HFF-Myc (cell line): ENCODE measurements at regions not wholly inside any gene's neighbourhood (a gene's known extent, or its start where the extent isn't known, plus 50 kb on each side); places are given as distances from the start of the nearest gene placed in this dataset.

Experiments
- DNase-seq: peaks from one replicate; pipeline ENCODE4 v3.0.0-alpha.2; 2011; ENCODE audit warnings: low read depth; ENCODE audit errors: extremely low read depth
- H3K4me3 ChIP-seq: replicated peaks from 2 replicates; pipeline ENCODE4 v1.5.1; 2011; ENCODE audit warnings: low read depth, mild to moderate bottlenecking, control low read depth, low read length
- TF ChIP-seq, protein P1 (sequence below): IDR thresholded peaks from 2 replicates; pipeline ENCODE4 v1.5.1; 2012; ENCODE audit warnings: mild to moderate bottlenecking, low read depth, low read length, control low read depth; ENCODE audit errors: missing control alignments

- H3K4me3 ChIP-seq, result no peak overlapping the region
- TF ChIP-seq, protein P1, sequence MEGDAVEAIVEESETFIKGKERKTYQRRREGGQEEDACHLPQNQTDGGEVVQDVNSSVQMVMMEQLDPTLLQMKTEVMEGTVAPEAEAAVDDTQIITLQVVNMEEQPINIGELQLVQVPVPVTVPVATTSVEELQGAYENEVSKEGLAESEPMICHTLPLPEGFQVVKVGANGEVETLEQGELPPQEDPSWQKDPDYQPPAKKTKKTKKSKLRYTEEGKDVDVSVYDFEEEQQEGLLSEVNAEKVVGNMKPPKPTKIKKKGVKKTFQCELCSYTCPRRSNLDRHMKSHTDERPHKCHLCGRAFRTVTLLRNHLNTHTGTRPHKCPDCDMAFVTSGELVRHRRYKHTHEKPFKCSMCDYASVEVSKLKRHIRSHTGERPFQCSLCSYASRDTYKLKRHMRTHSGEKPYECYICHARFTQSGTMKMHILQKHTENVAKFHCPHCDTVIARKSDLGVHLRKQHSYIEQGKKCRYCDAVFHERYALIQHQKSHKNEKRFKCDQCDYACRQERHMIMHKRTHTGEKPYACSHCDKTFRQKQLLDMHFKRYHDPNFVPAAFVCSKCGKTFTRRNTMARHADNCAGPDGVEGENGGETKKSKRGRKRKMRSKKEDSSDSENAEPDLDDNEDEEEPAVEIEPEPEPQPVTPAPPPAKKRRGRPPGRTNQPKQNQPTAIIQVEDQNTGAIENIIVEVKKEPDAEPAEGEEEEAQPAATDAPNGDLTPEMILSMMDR, result no peak
These were observed 482.7 kb downstream of the FBXO15 start for GRCh38 chr18:73664896-73665295.

GRCh38 chr18:73663581-73663980, 484.1 kb downstream of the FBXO15 start:
- DNase-seq, result no peak
- H3K4me3 ChIP-seq, result no peak overlapping the region
- TF ChIP-seq, protein P1, result no peak

More at GRCh38 chr18:73664896-73665295, 482.7 kb downstream of the FBXO15 start:
- no peak for DNase-seq

DNA sequence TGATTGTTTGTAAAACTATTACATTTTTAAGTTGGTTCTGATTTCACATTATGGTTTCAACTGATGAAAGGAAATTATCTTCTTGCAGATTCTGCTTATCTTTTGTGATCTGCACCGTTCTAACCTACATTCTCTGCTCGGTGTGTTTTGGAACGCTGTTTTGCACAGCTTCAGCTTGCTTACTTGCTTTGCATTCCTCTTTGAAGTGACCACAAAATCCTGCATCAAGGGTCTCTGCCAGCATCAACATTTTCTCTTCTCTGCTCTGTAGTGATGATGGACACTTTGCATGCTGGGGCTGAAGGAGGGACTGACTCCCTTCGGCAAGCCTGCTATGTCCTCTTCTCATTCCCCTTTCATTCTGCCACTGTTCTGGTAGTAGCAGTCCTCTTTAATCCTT, 485.2 kb downstream of the FBXO15 start:
- no peak for DNase-seq
- no peak overlapping the region for H3K4me3 ChIP-seq

DNA sequence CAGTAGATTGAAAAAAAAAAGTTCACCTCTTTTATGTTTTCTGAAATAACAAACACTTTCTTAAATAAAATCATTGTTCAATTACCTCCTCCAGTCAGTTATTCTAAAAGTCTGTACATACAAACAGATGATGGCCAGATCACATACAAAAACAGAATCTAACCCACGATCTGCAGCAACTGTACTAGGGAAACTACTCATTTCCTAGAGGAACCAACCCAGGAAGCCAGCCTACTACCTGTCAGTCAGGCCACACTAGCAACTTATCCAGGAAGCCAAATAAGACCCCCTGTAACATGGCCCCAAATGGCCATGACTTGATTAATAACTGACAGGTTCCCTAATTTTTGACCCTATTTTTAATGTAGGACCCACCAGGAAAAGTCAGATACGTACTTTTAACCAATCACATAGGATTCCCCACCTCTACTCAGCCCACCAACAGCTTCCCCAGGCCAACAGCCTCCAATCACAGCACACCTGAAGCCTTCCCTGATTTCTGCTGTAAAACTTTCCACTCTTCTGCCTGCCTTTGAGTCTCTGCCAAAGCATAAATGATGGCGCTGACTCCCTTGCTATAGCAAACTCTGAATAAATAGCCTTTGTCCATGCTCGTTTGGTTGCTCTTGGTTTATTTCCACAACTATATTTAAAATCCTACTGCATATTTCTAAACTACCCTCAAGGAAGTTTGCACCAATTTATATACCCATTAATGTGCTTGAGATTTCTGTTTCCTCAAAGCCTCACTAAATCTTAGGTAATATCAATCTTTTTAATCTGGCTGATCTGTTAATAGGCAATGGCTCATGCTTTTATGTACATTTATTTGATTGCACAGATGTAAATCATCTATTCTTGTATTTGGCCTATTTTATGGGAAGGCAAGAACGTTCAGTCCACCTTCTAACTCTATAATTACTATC, 486.4 kb downstream of the FBXO15 start:
- H3K4me3 ChIP-seq, result no peak overlapping the region
- DNase-seq, result no peak
- TF ChIP-seq, protein P1, result no peak

More for the DNA sequence above, 485.2 kb downstream of the FBXO15 start:
- TF ChIP-seq, protein P1, result no peak

DNA sequence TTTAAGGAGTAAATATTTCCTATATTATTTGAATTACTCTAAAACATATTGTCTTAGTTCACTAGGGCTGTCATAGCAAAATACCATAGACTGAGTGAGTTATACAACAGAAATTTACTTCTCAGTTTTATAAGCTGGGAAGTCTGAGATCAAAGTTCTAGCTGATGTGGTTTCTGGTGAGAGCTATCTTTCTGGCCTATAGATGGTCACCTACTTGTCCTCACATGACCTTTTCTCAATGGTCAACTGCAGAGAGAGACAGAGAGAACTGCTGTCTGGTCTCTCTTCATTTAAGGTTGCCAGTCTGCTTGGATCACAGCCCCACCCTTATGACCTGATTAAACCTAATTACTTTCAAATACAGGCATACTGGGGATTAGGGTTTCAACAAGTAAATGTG, 490.9 kb downstream of the FBXO15 start:
- DNase-seq, result no peak
- H3K4me3 ChIP-seq, result no peak overlapping the region
- TF ChIP-seq, protein P1, result no peak

DNA sequence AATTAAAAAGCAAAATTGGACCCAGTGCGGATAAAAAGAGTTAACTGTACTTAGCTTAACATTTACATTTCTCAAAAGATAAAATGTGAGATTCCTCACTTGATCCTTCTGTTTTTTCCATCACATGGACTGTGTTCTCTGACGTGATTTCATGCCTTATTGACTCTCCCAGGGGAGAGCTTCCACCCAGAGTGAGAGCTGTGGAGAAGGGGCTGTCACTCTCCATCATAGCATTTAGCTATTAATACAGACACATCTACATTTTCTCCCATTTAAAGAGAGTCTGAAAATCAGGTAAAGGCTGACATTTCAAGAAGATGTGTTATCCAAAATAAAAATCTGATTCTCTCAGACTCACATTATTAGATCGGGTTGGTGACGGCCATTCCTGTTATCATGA, 493.8 kb downstream of the FBXO15 start:
- no peak for DNase-seq
- TF ChIP-seq, protein P1, result no peak
- H3K4me3 ChIP-seq, result no peak overlapping the region
